CD4-positive, alpha-beta T cell treated with Interleukin-17A for 4 hours (primary cell): ENCODE measurements at regions not wholly inside any gene's neighbourhood (a gene's known extent, or its start where the extent isn't known, plus 50 kb on each side); places are given as distances from the start of the nearest gene placed in this dataset.

Source experiments
- DNase-seq: peaks from one replicate; pipeline ENCODE4 v3.0.0-alpha.2; 2020; ENCODE audit warnings: mixed read lengths

- DNase-seq, result no peak
These were observed 1007.9 kb upstream of the TENM4 start for GRCh38 chr11:80448709-80449108.

GRCh38 chr11:80443177-80443576 lies 1002.3 kb upstream of the TENM4 start:
- no peak for DNase-seq

- DNase-seq, result no peak
These were observed 1001.0 kb upstream of the TENM4 start for GRCh38 chr11:80441821-80442220.

- no peak for DNase-seq
These were observed 1000.0 kb upstream of the TENM4 start for GRCh38 chr11:80440835-80441234.

- DNase-seq, result no peak
These were observed 995.7 kb upstream of the TENM4 start for GRCh38 chr11:80436547-80436946.

- no peak for DNase-seq
These were observed 994.5 kb upstream of the TENM4 start for GRCh38 chr11:80435345-80435744.

GRCh38 chr11:80432057-80432456 lies 991.2 kb upstream of the TENM4 start:
- no peak for DNase-seq

GRCh38 chr11:80424012-80424695 lies 983.3 kb upstream of the TENM4 start:
- DNase-seq, result no peak

- DNase-seq, result no peak
These were observed 979.5 kb upstream of the TENM4 start for GRCh38 chr11:80420374-80420773.

- DNase-seq, result no peak
These were observed 976.9 kb upstream of the TENM4 start for GRCh38 chr11:80417681-80418080.

GRCh38 chr11:80415580-80415979 lies 974.8 kb upstream of the TENM4 start:
- DNase-seq, result no peak

GRCh38 chr11:80414181-80415165 lies 973.6 kb upstream of the TENM4 start:
- DNase-seq, result no peak

- no peak for DNase-seq
These were observed 971.8 kb upstream of the TENM4 start for GRCh38 chr11:80412604-80413003.

GRCh38 chr11:80393210-80393609 lies 952.4 kb upstream of the TENM4 start:
- no peak for DNase-seq

- DNase-seq, result no peak
These were observed 949.7 kb upstream of the TENM4 start for GRCh38 chr11:80390505-80390904.

- no peak for DNase-seq
These were observed 947.7 kb upstream of the TENM4 start for GRCh38 chr11:80388536-80388935.

- no peak for DNase-seq
These were observed 947.3 kb upstream of the TENM4 start for GRCh38 chr11:80388130-80388529.

GRCh38 chr11:80383655-80384054 lies 942.8 kb upstream of the TENM4 start:
- no peak for DNase-seq

- DNase-seq, result no peak
These were observed 938.9 kb upstream of the TENM4 start for GRCh38 chr11:80379620-80380278.

GRCh38 chr11:80371931-80372330 lies 931.1 kb upstream of the TENM4 start:
- no peak for DNase-seq

GRCh38 chr11:80365980-80366379 lies 925.1 kb upstream of the TENM4 start:
- DNase-seq, result no peak

- DNase-seq, result no peak
These were observed 924.4 kb upstream of the TENM4 start for GRCh38 chr11:80365076-80365725.
